Islet precursor cell (in vitro differentiated cells): ENCODE measurements at regions not wholly inside any gene's neighbourhood (a gene's known extent, or its start where the extent isn't known, plus 50 kb on each side); places are given as distances from the start of the nearest gene placed in this dataset.

ENCODE experiments used
- DNase-seq: peaks from one replicate; pipeline ENCODE4 v3.0.0-alpha.2; 2018

GRCh38 chr5:142473038-142473437, 148.2 kb upstream of the SPRY4 start:
- no peak for DNase-seq

- peak; percentile 74 for DNase-seq
These were observed 147.6 kb upstream of the SPRY4 start for GRCh38 chr5:142472306-142472951.

- DNase-seq: no peak
These were observed 141.6 kb upstream of the SPRY4 start for GRCh38 chr5:142466195-142466971.

GRCh38 chr5:142465476-142465875, 140.7 kb upstream of the SPRY4 start:
- DNase-seq: no peak

GRCh38 chr5:142463904-142464303, 139.1 kb upstream of the SPRY4 start:
- DNase-seq: no peak

- no peak for DNase-seq
These were observed 136.3 kb upstream of the SPRY4 start for GRCh38 chr5:142461028-142461590.

- no peak for DNase-seq
These were observed 134.4 kb upstream of the SPRY4 start for GRCh38 chr5:142459209-142459608.

GRCh38 chr5:142455856-142456255, 131.0 kb upstream of the SPRY4 start:
- DNase-seq: no peak

- DNase-seq: no peak
These were observed 129.1 kb upstream of the SPRY4 start for GRCh38 chr5:142453932-142454331.

GRCh38 chr5:142450419-142450818, 125.6 kb upstream of the SPRY4 start:
- DNase-seq: no peak

GRCh38 chr5:142447887-142448286, 123.1 kb upstream of the SPRY4 start:
- no peak for DNase-seq

- no peak for DNase-seq
These were observed 122.1 kb upstream of the SPRY4 start for GRCh38 chr5:142446960-142447279.

GRCh38 chr5:142446131-142446959, 121.5 kb upstream of the SPRY4 start:
- no peak for DNase-seq

GRCh38 chr5:142445266-142445665, 120.4 kb upstream of the SPRY4 start:
- DNase-seq: peak; percentile 68

GRCh38 chr5:142441616-142442015, 116.8 kb upstream of the SPRY4 start:
- DNase-seq: no peak

GRCh38 chr5:142439207-142439860, 114.5 kb upstream of the SPRY4 start:
- no peak for DNase-seq

- DNase-seq: no peak
These were observed 113.8 kb upstream of the SPRY4 start for GRCh38 chr5:142438573-142438972.

GRCh38 chr5:142437563-142437962, 112.7 kb upstream of the SPRY4 start:
- DNase-seq: no peak

GRCh38 chr5:142435410-142436115, 110.7 kb upstream of the SPRY4 start:
- DNase-seq: no peak

- no peak for DNase-seq
These were observed 109.4 kb upstream of the SPRY4 start for GRCh38 chr5:142434322-142434612.

- peak; percentile 42 for DNase-seq
These were observed 108.9 kb upstream of the SPRY4 start for GRCh38 chr5:142433526-142434321.

GRCh38 chr5:142432961-142433360, 108.1 kb upstream of the SPRY4 start:
- peak; percentile 76 for DNase-seq
